ENCODE measurements at regions not wholly inside any gene's neighbourhood (a gene's known extent, or its start where the extent isn't known, plus 50 kb on each side); places are given as distances from the start of the nearest gene placed in this dataset.
A peak's percentile ranks its signal among the peaks of the same experiment; 100 is the strongest.

DNA sequence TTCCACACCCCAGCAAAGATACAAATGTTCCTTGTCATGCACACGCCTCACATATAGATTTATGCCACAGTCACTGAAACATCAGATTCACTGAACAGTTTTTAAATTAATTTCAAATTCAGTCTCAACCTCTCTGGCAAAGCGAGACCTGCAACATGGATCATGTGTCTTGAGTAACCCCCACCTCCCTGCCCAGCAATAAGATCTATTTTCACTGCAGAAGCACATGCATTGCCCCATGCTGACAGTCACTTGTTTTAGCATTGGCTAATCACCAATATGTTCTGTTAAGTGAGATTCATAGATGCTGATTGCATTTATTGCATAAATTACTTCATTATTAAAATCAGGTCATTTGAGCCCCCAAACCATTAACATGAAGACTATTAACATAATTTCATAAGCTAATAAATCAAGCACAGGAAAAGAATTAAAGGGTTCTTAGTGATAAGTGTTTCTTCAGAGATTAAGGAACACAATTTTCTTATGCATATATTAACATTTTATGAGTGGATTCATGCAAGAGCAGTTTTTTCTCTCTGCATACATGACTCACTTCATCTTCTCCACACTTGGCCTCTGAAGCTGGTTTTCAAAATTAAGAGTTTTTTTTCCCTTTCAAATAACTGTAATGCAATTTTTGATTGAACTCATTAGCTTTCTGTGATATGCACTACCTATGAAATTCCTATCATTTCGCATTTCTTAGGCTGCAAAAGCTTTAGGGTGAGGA, 173.2 kb upstream of the SOX4 start:
- no peak for DNase-seq (ENCODE audit: extremely low read depth in 1 of 2, low read depth in 1 of 2)

DNA sequence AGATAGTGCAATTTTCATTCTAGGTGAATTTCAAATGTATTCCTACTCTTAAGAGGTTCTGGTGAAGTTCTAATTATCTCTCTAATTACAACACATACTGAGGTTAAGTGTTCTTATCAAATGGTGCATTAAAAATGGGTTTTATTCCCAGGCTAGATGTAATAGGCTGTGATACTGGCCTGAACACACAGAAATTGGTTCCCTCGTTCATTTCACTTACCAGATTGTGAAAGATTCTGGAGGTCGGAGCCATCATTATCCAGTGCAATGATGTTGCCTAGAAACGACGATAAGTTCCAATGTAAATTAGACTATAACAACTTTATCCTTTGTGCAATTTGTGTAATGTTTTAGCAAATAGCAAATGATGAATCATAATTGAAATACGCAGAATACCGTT, 172.6 kb upstream of the SOX4 start:
- no peak for DNase-seq (ENCODE audit: extremely low read depth in 1 of 2, low read depth in 1 of 2)

DNA sequence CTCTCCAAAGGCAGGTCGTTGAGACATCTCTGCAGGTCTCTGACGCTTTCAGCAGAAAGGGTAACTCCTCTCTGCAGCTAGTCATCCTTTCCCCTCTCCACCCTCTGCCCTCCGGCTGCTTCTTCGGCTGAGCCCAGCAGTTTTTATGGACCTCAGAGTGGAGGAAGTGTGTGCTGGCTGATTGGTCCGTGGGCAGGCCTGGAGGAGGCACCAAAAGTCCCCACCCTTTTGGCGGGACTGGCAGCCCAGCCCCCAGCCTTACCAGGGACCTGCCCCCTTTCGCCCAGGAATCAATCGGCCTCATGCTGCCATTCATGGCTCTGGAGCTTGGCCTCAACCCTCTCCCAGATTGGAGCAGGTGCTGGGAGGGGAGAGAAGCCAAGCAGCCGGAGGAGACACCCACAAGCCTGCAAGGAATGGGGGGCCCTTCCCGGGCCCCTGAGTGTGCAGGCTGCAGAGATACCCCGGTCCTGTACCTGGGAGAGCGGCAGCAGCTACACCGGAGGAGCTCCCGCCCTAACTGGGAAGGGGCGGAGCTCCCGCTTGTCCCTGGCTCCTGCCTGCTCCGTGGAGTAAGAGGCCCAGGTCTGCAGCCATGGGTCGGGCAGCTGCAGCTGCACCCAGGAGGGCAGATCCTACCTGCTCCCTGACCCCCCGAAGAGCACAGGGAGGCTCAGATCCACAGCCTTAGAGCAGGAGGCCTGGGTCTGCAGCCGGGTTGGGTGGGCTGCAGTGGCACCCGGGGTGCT, 170.3 kb upstream of the SOX4 start:
- DNase-seq (ENCODE audit: extremely low read depth in 1 of 2, low read depth in 1 of 2), result no peak

DNA sequence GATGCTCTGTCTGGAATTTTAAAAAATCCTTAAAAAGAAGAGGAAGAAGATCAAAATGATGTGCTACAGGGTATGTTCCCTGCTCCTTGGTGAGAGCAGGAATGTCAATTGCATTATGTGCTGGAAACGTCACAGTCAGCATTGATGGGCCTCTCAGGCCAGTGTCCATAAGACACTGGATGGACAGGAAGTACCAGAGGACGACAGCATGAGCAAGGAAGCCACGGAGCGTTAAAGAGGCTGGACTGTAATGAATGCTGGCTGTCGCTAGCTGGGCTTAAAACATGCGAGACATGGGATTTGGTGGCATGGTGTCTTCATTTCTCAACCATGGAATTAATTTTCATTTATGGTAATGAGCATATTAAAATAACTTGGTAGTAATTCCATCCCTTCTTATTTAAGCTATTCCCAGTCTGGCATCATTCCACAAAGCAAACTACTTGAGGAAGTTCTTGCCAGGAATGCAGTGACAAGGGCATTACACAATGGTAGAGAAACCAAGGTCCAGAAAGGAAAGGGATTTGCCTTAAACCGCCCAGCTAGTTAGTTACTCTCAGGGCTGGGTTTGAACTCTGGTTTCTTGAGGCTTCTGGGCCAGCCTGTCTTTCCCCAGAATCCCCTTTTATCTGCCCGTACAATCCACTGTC, 166.6 kb upstream of the SOX4 start:
- no peak for DNase-seq (ENCODE audit: extremely low read depth in 1 of 2, low read depth in 1 of 2)

DNA sequence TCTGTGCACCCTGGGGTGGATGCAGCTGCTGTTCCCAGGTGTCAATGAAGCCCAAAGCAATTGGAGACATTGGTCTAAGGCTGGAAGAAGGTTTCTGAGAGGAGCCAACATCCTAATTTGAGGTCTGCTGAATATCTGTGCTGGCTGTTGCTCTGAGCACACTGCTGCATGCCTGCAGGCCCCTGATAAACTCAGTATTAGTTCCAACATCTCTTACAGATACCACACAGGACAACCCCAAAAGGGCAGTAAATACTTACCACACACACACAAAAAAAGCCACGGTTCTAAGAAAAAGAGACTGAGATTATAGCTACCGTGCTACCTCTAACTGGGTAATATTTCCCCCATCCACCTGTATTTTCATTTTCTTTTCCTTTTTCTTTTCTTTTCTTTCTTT, 164.3 kb upstream of the SOX4 start:
- DNase-seq (ENCODE audit: extremely low read depth in 1 of 2, low read depth in 1 of 2), result no peak

DNA sequence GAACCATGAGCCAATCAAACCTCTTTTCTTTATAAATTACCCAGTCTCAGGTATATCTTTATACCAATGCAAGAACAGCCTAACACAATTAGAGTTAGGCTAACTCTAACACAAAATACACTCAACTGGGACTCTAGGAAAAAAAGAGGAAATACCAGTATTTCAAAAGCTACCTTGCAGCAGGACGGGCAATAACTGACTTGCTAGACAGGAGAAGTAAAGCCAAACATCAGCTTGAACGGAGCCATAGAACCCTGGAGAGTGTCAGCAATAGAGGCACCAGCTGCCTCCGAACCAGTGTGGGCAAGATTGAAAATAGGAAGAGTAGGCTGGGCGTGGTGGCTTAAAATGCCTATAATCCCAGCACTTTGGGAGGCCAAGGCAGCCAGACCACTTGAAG, 162.0 kb upstream of the SOX4 start:
- DNase-seq (ENCODE audit: extremely low read depth in 1 of 2, low read depth in 1 of 2), result no peak

DNA sequence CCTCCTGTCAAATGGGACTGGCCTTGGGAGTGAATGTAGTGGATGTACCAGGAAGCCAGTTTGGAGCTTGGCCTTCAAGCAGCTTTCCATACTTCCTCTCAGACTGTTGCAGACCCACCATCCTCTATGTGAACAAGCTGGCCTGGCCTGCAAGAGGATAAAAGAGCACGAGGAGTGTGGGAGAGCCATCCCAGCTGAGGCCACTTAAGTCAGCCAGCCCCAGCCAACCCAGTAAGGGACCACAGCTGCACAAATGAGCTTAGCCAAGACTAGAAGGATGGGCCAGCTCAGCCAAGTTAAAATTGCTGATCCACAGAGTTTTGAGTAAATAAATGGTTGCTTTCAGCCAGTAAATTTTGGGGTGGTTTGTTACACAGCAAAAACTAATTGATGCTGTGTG, 156.9 kb upstream of the SOX4 start:
- DNase-seq (ENCODE audit: extremely low read depth in 1 of 2, low read depth in 1 of 2), result no peak

DNA sequence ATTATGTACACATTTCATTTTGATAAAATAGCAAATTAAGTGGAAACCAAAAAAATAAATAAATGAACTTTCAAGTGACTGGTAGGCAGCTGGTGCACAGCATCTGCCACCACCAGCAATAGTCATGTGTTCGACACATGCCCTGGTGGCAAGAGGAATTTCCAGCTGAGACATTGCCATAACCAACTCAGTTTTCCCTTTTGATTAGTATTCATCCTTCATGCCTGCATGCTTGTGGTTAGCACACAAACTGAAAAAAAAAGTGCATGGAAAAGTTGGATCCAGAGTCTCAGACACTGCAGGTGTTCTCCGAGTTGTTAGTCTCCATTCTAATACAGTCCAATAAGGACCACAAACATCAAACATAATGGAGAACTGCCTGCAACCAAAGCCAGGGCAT, 156.0 kb upstream of the SOX4 start:
- DNase-seq (ENCODE audit: extremely low read depth in 1 of 2, low read depth in 1 of 2), result no peak

DNA sequence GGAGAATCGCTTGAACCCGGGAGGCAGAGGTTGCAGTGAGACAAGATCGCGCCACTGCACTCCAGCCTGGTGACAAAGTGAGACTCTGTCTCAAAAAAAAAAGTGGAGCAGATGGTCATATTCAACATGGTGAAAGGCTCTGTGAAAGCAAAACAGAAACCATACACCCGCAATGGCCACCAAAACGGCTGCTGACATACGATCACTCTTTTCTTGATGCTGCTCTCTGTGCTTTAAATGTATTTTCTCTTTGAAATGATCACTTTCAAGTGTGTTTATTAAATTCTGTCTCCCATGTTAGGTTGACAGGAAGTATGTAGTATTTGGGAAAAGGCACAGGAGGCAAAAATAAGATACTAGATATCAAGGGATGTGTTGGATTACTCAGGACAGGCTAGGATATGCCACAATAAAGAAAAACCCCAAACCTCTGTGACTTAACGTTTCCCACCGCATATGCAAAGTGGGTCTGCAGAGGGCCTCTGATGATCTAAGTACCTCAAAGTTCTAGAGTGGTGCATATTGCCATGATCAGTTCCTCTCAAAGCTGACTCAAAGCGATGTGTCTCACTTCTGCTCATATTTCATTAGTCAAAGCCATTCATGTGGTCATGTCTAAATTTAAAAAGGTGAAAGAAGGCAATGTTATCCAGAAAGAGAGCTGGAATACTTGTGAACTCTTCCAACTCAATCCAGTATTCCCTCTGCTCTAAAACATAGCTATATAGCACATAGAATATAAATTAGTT, 155.1 kb upstream of the SOX4 start:
- DNase-seq (ENCODE audit: extremely low read depth in 1 of 2, low read depth in 1 of 2), result peak; percentile 20 to 35

DNA sequence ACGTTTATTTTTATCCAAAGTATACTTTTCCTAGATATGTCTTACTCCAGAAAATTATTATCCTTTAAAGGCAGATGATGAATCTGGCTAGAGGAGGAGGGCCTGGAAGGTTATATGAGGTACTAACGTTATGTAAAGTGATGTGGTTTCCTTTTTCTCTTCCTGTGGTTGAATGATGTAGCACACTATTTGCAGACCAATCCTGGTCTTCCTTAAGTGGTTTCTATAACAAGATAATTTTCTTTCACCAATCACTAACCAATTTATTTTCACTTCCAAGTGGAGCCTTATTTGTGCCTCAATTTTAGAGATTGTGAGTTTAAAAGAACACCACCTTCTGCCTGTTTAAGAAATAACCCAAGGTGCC, 154.6 kb upstream of the SOX4 start:
- DNase-seq (ENCODE audit: extremely low read depth in 1 of 2, low read depth in 1 of 2), result no peak

DNA sequence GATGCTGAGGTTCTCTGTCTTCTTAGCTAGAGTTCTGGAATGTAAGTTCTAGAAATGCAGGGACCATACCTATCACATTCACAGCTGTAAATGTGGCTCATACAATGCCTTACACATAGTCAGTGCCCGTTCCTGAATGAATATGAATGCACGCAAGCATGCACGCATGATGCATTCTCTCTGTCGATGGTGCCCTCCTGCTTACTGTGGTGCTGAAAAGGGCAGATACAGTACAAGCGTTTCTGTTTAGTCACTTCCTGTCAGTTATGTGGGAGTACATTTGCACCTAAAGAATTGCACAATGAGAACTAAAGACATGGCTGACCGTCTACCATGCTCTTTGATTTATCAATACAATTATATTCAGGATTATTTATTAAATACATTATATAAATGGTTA, 152.2 kb upstream of the SOX4 start:
- DNase-seq (ENCODE audit: extremely low read depth in 1 of 2, low read depth in 1 of 2), result no peak

DNA sequence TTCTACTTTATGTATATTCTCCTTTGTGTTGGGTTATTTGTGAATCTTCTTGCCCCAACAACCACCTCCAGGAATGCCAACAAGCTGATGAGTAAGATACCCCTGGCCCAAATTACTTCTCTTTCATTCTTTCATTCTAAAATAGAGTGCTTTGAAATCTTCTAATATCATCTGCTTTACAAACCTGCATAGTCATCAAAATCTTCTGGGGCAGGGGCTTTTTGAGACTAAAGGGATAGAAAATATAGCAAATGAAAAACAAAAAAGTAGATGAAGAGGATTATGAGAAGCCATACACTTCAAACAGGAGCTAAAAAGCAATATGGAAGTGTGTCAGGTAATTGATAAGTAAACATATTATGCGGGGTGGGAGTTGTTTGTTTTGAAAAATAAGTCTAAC, 150.7 kb upstream of the SOX4 start:
- DNase-seq (ENCODE audit: extremely low read depth in 1 of 2, low read depth in 1 of 2), result no peak

DNA sequence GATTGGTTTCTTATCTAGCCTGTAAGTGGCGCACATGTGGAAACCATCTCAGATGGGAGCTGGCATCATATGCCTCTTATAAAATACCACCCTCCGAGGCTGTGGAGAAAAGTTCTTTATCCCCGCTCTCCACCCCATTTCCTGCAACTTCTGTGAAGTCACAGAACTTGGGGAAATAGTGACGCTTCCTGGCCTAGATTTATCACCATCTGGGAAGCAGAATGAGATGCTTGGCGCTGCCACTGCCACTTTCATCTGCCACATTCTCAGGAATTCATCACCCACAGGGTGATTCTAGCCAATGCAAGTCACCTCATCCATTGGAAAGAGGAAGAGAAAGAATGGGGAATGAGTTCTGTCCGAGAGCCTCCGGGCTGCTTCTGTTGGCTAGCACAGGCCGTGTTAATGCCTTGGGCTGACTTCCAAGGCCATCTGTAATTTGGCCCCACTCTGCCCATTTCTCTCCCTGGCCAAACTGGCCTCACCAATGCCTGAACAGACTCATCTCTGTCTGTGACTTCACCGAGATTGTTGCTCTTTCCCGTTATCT, 148.8 kb upstream of the SOX4 start:
- DNase-seq (ENCODE audit: extremely low read depth in 1 of 2, low read depth in 1 of 2), result no peak

DNA sequence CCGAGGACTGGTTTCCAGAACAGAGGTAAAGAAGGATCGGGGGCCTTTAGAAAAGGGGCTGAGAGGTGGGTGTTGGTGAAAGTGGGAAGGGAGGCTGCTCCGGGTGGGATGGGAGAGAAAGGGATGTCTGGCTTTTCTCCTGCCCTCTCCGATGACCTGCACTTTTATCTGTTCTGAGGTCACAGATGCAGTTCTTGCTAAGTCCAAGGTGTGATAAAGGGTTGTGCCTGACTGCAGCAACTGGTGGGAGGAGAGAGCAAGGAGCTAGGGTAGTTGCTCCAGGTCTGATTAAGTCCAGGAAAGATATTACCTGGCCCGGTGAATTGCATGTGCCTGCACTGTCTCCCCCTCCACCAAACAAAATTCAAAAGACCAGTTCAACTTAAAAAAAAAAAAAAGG, 145.6 kb upstream of the SOX4 start:
- no peak for DNase-seq (ENCODE audit: extremely low read depth in 1 of 2, low read depth in 1 of 2)

DNA sequence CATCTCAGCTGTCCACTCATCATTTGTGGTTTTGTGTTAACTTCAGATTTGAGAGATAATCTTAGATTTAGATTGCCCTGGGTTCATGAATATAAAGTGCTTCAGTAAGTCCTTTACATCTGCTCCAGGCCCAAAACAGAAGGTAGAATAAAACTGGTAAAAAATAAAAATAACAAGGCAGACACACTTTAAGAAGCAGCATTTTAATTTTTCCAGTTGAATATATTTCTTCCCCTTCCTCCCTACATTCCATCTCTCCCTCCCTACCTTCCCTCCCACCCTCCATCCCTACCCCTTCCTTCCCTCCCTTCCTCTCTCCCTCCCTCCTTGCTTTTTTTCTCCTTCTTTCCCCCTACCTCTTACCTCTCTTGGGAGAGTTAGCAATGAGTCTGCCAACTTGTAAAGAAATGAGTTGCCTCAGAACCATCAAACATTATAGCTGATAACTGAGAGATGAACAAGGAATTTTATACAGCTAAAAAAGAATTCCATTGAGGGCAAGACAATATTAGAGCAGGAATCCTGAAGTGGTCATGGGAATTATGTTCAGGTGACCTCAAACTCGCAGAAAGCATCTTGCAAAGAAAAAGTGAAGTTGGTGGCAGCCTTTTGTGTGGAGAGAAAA, 145.0 kb upstream of the SOX4 start:
- no peak for DNase-seq (ENCODE audit: extremely low read depth in 1 of 2, low read depth in 1 of 2)

DNA sequence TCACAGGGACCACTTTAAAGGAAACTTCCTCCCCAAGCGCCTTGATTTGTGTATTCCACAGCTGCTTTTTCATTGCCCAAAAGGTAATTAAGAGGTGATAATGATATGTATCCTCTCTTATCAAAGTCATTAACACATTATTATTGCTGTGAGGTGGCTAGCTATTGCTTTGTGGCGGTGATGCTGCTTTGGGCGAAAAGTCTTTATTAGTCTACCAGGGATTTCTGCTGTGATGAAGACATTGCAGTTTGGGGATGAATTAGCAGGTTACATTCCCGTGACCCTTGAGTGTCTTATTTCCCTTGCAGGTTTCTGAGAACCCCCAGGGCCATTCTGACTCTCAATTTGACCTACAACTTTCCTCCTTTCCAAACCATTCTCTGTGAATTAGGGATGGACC, 143.4 kb upstream of the SOX4 start:
- DNase-seq (ENCODE audit: extremely low read depth in 1 of 2, low read depth in 1 of 2), result no peak

DNA sequence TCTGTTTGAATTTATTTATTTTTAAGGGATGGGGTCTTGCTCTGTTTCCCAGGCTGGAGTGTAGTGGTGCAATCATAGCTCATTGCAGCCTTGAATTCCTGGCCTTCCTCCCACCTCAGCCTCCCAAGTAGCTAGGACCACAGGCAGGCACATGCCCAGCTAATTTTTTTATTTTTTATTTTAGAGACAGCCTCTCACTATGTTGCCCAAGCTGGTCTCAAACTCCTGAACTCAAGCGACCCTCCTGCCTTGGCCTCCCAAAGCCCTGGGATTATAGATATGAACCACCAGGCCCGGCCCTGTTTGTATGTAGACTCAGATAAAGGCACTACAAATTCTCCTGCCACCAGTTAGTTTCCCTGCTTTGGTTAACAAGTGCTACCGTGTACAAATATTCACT, 142.9 kb upstream of the SOX4 start:
- no peak for DNase-seq (ENCODE audit: extremely low read depth in 1 of 2, low read depth in 1 of 2)

DNA sequence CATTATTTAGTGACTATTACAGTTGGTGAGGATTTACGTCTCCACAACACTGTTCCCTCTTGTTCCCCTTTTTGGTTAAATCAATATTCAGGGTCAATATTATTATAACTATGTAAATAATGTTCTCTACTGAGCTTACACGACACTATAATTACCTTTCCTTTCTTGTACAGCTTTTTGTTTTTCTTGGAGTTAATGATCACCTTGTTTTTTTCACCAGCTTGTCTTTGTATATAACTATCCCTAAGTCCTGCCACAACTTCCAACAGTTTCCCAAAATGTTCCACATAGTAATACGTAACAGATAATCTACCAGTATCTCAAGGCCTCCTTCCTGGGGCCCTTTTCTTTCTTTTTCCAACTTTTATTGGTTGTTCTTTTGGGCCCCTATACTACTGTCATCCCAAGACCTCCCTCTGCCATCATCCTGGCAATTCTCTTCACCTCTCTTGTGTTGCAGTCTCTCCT, 142.0 kb upstream of the SOX4 start:
- DNase-seq (ENCODE audit: extremely low read depth in 1 of 2, low read depth in 1 of 2), result no peak

DNA sequence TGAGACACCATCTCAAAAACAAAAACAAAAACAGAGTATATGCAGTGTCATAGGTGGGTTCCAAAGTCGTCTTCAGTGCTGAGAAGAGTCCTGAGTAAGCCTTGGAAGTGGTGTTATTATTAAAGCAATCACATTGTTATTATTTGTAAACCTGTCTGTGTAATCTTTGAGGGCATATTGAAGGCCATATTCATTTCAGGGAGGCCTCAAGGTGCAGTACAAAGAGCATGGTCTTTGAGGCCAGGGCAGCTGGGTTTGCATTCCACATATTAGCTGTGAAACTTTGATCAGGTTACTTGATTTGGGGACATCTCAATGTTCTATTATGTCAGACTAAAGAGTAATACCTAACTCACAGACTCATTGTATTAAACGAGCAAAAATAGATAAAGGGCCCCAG, 139.3 kb upstream of the SOX4 start:
- no peak for DNase-seq (ENCODE audit: extremely low read depth in 1 of 2, low read depth in 1 of 2)

DNA sequence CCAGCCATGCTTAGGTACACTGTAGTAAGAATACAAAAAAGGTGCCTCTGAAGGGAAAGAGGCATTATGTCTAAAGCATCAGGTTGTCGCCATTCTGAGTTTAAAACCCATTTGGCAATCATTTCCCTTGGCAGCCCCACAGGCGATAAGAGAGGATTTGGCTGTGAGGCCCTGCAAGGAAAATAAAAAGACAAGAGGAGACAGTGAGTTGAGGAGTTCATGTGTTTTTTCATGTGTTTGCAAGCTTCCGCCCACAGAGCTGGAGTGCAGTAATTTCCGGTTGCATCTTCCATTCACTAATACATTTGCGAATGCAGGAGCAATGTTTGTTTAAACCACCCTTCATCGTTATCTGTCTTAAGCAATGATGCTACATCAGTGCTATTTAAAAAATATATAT, 138.5 kb upstream of the SOX4 start:
- no peak for DNase-seq (ENCODE audit: extremely low read depth in 1 of 2, low read depth in 1 of 2)

DNA sequence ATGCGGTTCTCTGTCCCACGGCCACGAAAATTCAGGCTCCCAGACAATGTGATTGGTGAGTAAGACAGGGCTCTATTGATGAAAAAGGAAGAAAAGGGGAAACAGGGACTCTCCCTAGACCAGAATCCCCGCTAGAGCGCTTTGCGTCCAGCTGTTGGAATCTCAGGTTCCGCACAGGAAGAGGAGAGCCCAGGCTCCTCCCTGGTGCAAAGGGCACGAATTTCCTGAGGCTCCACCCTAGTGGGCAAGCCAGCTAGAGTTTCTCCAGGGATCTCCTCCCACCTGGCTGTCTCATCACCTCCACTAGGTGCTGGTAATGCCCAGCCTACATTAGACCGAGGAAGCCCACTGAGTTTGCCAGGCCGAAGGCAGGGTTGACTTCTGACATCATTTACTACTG, 135.9 kb upstream of the SOX4 start:
- DNase-seq (ENCODE audit: extremely low read depth in 1 of 2, low read depth in 1 of 2), result no peak

Measured in stimulated activated CD8-positive, alpha-beta memory T cell treated with anti-CD3 and anti-CD28 coated beads, Interleukin-7, amount 100 ng/mL, for 48 hours (primary cell).